WTC11 (cell line): ENCODE measurements at regions not wholly inside any gene's neighbourhood (a gene's known extent, or its start where the extent isn't known, plus 50 kb on each side); places are given as distances from the start of the nearest gene placed in this dataset.

Source experiments
- ATAC-seq: fragments of 200-7000 bp; cut with Tn5 transposase; 2 replicates; pipeline ENCODE4 v1.10.0; 2021; ENCODE audit warnings: mild to moderate bottlenecking, moderate library complexity
- CTCF ChIA-PET: fragments of 300-600 bp; sonication (Branson Sonifier 250); formaldehyde crosslinking; loops from one replicate; lab custom pipeline; 2021; ENCODE audit warnings: antibody characterized with exemption; lab: Charles Lee
- POLR2A ChIA-PET: fragments of 350-600 bp; sonication (Branson Sonifier 250); formaldehyde crosslinking; loops from one replicate; lab custom pipeline; 2021; ENCODE audit warnings: antibody characterized with exemption; lab: Charles Lee
- DNase-seq: peaks from one replicate; pipeline ENCODE4 v3.0.0; 2021; ENCODE audit warnings: low spot score
- H3K27ac Mint-ChIP-seq: 2 replicates; pipeline ENCODE4 v1.8.0; 2021; ENCODE audit warnings: mixed read lengths
- H3K27me3 Mint-ChIP-seq: 2 replicates; pipeline ENCODE4 v1.8.0; 2021; ENCODE audit warnings: low read depth, mild to moderate bottlenecking, moderate library complexity, mixed read lengths
- H3K36me3 Mint-ChIP-seq: 2 replicates; pipeline ENCODE4 v1.8.0; 2021; ENCODE audit warnings: mixed read lengths
- H3K4me1 Mint-ChIP-seq: 2 replicates; pipeline ENCODE4 v1.8.0; 2022; ENCODE audit warnings: mixed read lengths
- H3K4me3 Mint-ChIP-seq: 2 replicates; pipeline ENCODE4 v1.8.0; 2021; ENCODE audit warnings: mild to moderate bottlenecking, moderate library complexity, mixed read lengths
- H3K9me3 Mint-ChIP-seq: 2 replicates; pipeline ENCODE4 v1.8.0; 2021; ENCODE audit warnings: mixed read lengths
- ATF1 ChIP-seq: sonication (generic); formaldehyde crosslinking; IDR thresholded peaks from 2 replicates; pipeline ENCODE4 v1.8.1; 2023; ENCODE audit warnings: mild to moderate bottlenecking, moderate library complexity, missing genetic modification reagents
- CREB1 ChIP-seq: sonication (generic); formaldehyde crosslinking; IDR thresholded peaks from 2 replicates; pipeline ENCODE4 v1.8.0; 2023; ENCODE audit warnings: mild to moderate bottlenecking, missing genetic modification reagents
- ETV6 ChIP-seq: sonication (generic); formaldehyde crosslinking; IDR thresholded peaks from 2 replicates; pipeline ENCODE4 v1.8.1; 2022; ENCODE audit warnings: mild to moderate bottlenecking, missing genetic modification reagents
- FOXP1 ChIP-seq: sonication (generic); formaldehyde crosslinking; IDR thresholded peaks from 2 replicates; pipeline ENCODE4 v1.8.0; 2022; ENCODE audit warnings: missing genetic modification reagents, mild to moderate bottlenecking, moderate library complexity, borderline replicate concordance
- GABPB1 ChIP-seq: sonication (generic); formaldehyde crosslinking; IDR thresholded peaks from 2 replicates; pipeline ENCODE4 v1.8.1; 2023; ENCODE audit warnings: mild to moderate bottlenecking, missing genetic modification reagents
- HMGA2 ChIP-seq: fragments of 250-450 bp; sonication (Bioruptor Pico); IDR thresholded peaks from 2 replicates; pipeline ENCODE4 v1.4.0; 2021; ENCODE audit warnings: mild to moderate bottlenecking, moderate library complexity
- IRF2 ChIP-seq: sonication (generic); formaldehyde crosslinking; IDR thresholded peaks from 2 replicates; pipeline ENCODE4 v1.8.0; 2022; ENCODE audit warnings: low read depth, missing genetic modification reagents, borderline replicate concordance
- JAZF1 ChIP-seq: fragments of 250-450 bp; sonication (Bioruptor Pico); IDR thresholded peaks from 2 replicates; pipeline ENCODE4 v1.9.0; 2021; ENCODE audit warnings: moderate library complexity, mild to moderate bottlenecking, inconsistent platforms
- KAT7 ChIP-seq: sonication (generic); formaldehyde crosslinking; IDR thresholded peaks from 2 replicates; pipeline ENCODE4 v1.8.1; 2023; ENCODE audit warnings: missing genetic modification reagents, mild to moderate bottlenecking, borderline replicate concordance
- NFE2L1 ChIP-seq: sonication (generic); formaldehyde crosslinking; IDR thresholded peaks from 2 replicates; pipeline ENCODE4 v1.8.1; 2023; ENCODE audit warnings: missing genetic modification reagents
- NR3C1 ChIP-seq: sonication (generic); formaldehyde crosslinking; conservative IDR thresholded peaks from 2 replicates; pipeline ENCODE4 v1.8.1; 2023; ENCODE audit warnings: low read depth, mild to moderate bottlenecking, missing genetic modification reagents
- OVOL2 ChIP-seq: fragments of 250-450 bp; sonication (Bioruptor Pico); IDR thresholded peaks from 2 replicates; pipeline ENCODE4 v1.9.0; 2021; ENCODE audit warnings: mild to moderate bottlenecking, borderline replicate concordance
- SMAD4 ChIP-seq: sonication (generic); formaldehyde crosslinking; IDR thresholded peaks from 2 replicates; pipeline ENCODE4 v1.8.0; 2022; ENCODE audit warnings: mild to moderate bottlenecking, missing genetic modification reagents
- TCF7 ChIP-seq: sonication (generic); formaldehyde crosslinking; IDR thresholded peaks from 2 replicates; pipeline ENCODE4 v1.8.0; 2022; ENCODE audit warnings: mild to moderate bottlenecking, low read depth, missing genetic modification reagents, moderate library complexity
- TEAD1 ChIP-seq: sonication (generic); formaldehyde crosslinking; IDR thresholded peaks from 2 replicates; pipeline ENCODE4 v1.8.0; 2022; ENCODE audit warnings: mild to moderate bottlenecking, missing genetic modification reagents
- TP53 ChIP-seq: sonication (generic); formaldehyde crosslinking; IDR thresholded peaks from 2 replicates; pipeline ENCODE4 v1.8.1; 2023; ENCODE audit warnings: mild to moderate bottlenecking, missing genetic modification reagents
- ZNF121 ChIP-seq: sonication (generic); formaldehyde crosslinking; IDR thresholded peaks from 2 replicates; pipeline ENCODE4 v1.8.0; 2023; ENCODE audit warnings: missing genetic modification reagents
- ZNF138 ChIP-seq: sonication (generic); formaldehyde crosslinking; conservative IDR thresholded peaks from 2 replicates; pipeline ENCODE4 v1.8.1; 2022; ENCODE audit warnings: mild to moderate bottlenecking, moderate library complexity, missing genetic modification reagents
- ZNF232 ChIP-seq: sonication (generic); formaldehyde crosslinking; IDR thresholded peaks from 2 replicates; pipeline ENCODE4 v1.8.0; 2022; ENCODE audit warnings: mild to moderate bottlenecking, missing genetic modification reagents
- ZNF263 ChIP-seq: sonication (generic); formaldehyde crosslinking; IDR thresholded peaks from 2 replicates; pipeline ENCODE4 v1.8.1; 2022; ENCODE audit warnings: low read depth, mild to moderate bottlenecking, moderate library complexity, missing genetic modification reagents
- ZNF396 ChIP-seq: fragments of 250-450 bp; sonication (Bioruptor Pico); IDR thresholded peaks from 2 replicates; pipeline ENCODE4 v1.8.0; 2021; ENCODE audit warnings: mild to moderate bottlenecking, moderate library complexity, borderline replicate concordance
- TF ChIP-seq, protein P1 (sequence below): fragments of 250-450 bp; sonication (Bioruptor Pico); IDR thresholded peaks from 2 replicates; pipeline ENCODE4 v1.9.0; 2021; ENCODE audit warnings: mild to moderate bottlenecking
- TF ChIP-seq, protein P2 (sequence below): sonication (generic); formaldehyde crosslinking; IDR thresholded peaks from 2 replicates; pipeline ENCODE4 v1.8.0; 2023; ENCODE audit warnings: missing genetic modification reagents
- TF ChIP-seq, protein P3 (sequence below): sonication (generic); formaldehyde crosslinking; IDR thresholded peaks from 2 replicates; pipeline ENCODE4 v1.8.0; 2022; ENCODE audit warnings: mild to moderate bottlenecking, missing genetic modification reagents
- TF ChIP-seq, protein P4 (sequence below): fragments of 250-450 bp; sonication (Bioruptor Pico); IDR thresholded peaks from 2 replicates; pipeline ENCODE4 v1.9.0; 2021; ENCODE audit warnings: mild to moderate bottlenecking, borderline replicate concordance
- TF ChIP-seq, protein P5 (sequence below): sonication (generic); formaldehyde crosslinking; IDR thresholded peaks from 2 replicates; pipeline ENCODE4 v1.8.1; 2023; ENCODE audit warnings: mild to moderate bottlenecking, missing genetic modification reagents, moderate library complexity
- TF ChIP-seq, protein P6 (sequence below): fragments of 250-450 bp; sonication (Bioruptor Pico); IDR thresholded peaks from 2 replicates; pipeline ENCODE4 v2.1.2; 2022; ENCODE audit warnings: mild to moderate bottlenecking, moderate library complexity
- TF ChIP-seq, protein P7 (sequence below): sonication (generic); formaldehyde crosslinking; conservative IDR thresholded peaks from 2 replicates; pipeline ENCODE4 v1.8.1; 2022; ENCODE audit warnings: mild to moderate bottlenecking, missing genetic modification reagents

DNA sequence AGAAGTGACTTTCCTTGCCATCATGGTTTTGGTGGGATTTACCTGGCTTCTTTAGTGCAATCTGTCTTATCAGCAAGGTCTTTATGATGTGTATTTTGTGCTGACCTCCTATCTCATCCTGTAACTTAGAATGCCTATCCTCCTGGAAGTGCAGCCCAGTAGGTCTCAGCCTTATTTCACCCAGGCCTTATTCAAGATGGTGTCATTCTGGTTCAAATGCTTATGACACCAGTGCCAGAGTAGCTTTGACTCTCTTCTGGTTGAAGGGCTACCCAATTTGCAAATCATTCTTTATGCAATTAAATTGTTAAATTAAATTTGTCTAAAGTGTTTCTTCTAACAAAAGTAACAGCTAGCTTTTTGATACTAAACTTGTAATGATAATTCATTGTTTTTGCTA is 58.8 kb upstream of the PRDM9 start:
- H3K36me3 Mint-ChIP-seq, result no peaks in the 10 kb centered on the region
- ChIA-PET POLR2A (no interaction called here), CTCF (no interaction called here)
- H3K4me1 Mint-ChIP-seq, result 0 out of 2 replicates have a peak, but pooled peaks cover 3% of the 10 kb centered on the region
- H3K27ac Mint-ChIP-seq, result no peak overlapping the region
- peaks cover 4% of the 10 kb centered on the region; the same call in 1 of the 2 replicates for H3K9me3 Mint-ChIP-seq
- DNase-seq, result no peak
- no peak for ATAC-seq
- no peak for TF ChIP-seq HMGA2 (CRISPR knock-in tag)
- TF ChIP-seq ZNF396 (CRISPR knock-in tag), result no peak
- TF ChIP-seq, protein P1, sequence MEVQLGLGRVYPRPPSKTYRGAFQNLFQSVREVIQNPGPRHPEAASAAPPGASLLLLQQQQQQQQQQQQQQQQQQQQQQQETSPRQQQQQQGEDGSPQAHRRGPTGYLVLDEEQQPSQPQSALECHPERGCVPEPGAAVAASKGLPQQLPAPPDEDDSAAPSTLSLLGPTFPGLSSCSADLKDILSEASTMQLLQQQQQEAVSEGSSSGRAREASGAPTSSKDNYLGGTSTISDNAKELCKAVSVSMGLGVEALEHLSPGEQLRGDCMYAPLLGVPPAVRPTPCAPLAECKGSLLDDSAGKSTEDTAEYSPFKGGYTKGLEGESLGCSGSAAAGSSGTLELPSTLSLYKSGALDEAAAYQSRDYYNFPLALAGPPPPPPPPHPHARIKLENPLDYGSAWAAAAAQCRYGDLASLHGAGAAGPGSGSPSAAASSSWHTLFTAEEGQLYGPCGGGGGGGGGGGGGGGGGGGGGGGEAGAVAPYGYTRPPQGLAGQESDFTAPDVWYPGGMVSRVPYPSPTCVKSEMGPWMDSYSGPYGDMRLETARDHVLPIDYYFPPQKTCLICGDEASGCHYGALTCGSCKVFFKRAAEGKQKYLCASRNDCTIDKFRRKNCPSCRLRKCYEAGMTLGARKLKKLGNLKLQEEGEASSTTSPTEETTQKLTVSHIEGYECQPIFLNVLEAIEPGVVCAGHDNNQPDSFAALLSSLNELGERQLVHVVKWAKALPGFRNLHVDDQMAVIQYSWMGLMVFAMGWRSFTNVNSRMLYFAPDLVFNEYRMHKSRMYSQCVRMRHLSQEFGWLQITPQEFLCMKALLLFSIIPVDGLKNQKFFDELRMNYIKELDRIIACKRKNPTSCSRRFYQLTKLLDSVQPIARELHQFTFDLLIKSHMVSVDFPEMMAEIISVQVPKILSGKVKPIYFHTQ (CRISPR knock-in tag), result no peak
- no peak for TF ChIP-seq FOXP1
- TF ChIP-seq, protein P2, sequence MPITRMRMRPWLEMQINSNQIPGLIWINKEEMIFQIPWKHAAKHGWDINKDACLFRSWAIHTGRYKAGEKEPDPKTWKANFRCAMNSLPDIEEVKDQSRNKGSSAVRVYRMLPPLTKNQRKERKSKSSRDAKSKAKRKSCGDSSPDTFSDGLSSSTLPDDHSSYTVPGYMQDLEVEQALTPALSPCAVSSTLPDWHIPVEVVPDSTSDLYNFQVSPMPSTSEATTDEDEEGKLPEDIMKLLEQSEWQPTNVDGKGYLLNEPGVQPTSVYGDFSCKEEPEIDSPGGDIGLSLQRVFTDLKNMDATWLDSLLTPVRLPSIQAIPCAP, result no peak
- TF ChIP-seq NR3C1, result no peak
- TF ChIP-seq, protein P3, sequence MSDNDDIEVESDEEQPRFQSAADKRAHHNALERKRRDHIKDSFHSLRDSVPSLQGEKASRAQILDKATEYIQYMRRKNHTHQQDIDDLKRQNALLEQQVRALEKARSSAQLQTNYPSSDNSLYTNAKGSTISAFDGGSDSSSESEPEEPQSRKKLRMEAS, result no peak
- no peak for TF ChIP-seq GABPB1 (CRISPR knock-in tag)
- no peak for TF ChIP-seq KAT7 (CRISPR knock-in tag)
- no peak for TF ChIP-seq ZNF121 (CRISPR knock-in tag)
- no peak for TF ChIP-seq OVOL2 (CRISPR knock-in tag)
- TF ChIP-seq, protein P4, sequence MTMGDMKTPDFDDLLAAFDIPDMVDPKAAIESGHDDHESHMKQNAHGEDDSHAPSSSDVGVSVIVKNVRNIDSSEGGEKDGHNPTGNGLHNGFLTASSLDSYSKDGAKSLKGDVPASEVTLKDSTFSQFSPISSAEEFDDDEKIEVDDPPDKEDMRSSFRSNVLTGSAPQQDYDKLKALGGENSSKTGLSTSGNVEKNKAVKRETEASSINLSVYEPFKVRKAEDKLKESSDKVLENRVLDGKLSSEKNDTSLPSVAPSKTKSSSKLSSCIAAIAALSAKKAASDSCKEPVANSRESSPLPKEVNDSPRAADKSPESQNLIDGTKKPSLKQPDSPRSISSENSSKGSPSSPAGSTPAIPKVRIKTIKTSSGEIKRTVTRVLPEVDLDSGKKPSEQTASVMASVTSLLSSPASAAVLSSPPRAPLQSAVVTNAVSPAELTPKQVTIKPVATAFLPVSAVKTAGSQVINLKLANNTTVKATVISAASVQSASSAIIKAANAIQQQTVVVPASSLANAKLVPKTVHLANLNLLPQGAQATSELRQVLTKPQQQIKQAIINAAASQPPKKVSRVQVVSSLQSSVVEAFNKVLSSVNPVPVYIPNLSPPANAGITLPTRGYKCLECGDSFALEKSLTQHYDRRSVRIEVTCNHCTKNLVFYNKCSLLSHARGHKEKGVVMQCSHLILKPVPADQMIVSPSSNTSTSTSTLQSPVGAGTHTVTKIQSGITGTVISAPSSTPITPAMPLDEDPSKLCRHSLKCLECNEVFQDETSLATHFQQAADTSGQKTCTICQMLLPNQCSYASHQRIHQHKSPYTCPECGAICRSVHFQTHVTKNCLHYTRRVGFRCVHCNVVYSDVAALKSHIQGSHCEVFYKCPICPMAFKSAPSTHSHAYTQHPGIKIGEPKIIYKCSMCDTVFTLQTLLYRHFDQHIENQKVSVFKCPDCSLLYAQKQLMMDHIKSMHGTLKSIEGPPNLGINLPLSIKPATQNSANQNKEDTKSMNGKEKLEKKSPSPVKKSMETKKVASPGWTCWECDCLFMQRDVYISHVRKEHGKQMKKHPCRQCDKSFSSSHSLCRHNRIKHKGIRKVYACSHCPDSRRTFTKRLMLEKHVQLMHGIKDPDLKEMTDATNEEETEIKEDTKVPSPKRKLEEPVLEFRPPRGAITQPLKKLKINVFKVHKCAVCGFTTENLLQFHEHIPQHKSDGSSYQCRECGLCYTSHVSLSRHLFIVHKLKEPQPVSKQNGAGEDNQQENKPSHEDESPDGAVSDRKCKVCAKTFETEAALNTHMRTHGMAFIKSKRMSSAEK (CRISPR knock-in tag), result no peak
- no peak for TF ChIP-seq ZNF138 (CRISPR knock-in tag)
- TF ChIP-seq CREB1 (CRISPR knock-in tag), result no peak
- TF ChIP-seq, protein P5, sequence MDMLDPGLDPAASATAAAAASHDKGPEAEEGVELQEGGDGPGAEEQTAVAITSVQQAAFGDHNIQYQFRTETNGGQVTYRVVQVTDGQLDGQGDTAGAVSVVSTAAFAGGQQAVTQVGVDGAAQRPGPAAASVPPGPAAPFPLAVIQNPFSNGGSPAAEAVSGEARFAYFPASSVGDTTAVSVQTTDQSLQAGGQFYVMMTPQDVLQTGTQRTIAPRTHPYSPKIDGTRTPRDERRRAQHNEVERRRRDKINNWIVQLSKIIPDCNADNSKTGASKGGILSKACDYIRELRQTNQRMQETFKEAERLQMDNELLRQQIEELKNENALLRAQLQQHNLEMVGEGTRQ (CRISPR knock-in tag), result no peak
- no peak overlapping the region for H3K4me3 Mint-ChIP-seq
- no peaks in the 10 kb centered on the region; the same call in 1 of the 2 replicates for H3K27me3 Mint-ChIP-seq

DNA sequence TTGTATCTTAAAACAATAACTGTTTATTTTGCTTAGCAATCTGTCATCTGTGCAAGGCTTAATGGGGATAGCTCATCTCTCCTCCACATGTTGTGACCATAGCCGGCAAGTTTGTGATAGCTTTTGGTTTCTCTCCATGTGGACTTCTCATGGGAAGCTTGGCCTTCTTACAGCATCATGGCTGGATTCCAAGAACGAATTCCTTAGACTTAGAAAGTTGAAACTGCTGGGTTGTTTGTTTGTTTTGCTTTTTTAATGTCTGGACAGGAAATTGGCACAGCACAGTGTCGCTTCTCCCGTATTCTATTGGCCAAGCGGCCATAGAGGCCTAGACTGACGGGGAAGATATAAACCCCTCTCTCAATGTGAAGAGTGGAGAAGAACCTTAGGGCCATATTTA is 61.0 kb upstream of the PRDM9 start:
- DNase-seq (no peak), ATAC-seq (no peak)
- Mint-ChIP-seq H3K27me3 (no peaks in the 10 kb centered on the region; the same call in 1 of the 2 replicates), H3K27ac (no peak overlapping the region), H3K4me1 (0 out of 2 replicates have a peak, but pooled peaks cover 3% of the 10 kb centered on the region), H3K4me3 (no peak overlapping the region), H3K9me3 (no peaks in the 10 kb centered on the region; the same call in 1 of the 2 replicates), H3K36me3 (no peaks in the 10 kb centered on the region)
- ChIA-PET POLR2A (no interaction called here), CTCF (no interaction called here)
- TF ChIP-seq TCF7 (no peak), OVOL2 (CRISPR knock-in tag) (no peak), ZNF263 (CRISPR knock-in tag) (no peak), NFE2L1 (CRISPR knock-in tag) (no peak), ZNF396 (CRISPR knock-in tag) (no peak), TP53 (CRISPR knock-in tag) (no peak), SMAD4 (no peak), ETV6 (CRISPR knock-in tag) (no peak), IRF2 (CRISPR knock-in tag) (no peak), ATF1 (CRISPR knock-in tag) (no peak), JAZF1 (CRISPR knock-in tag) (no peak), TEAD1 (no peak), ZNF232 (CRISPR knock-in tag) (no peak)
- TF ChIP-seq, protein P6, sequence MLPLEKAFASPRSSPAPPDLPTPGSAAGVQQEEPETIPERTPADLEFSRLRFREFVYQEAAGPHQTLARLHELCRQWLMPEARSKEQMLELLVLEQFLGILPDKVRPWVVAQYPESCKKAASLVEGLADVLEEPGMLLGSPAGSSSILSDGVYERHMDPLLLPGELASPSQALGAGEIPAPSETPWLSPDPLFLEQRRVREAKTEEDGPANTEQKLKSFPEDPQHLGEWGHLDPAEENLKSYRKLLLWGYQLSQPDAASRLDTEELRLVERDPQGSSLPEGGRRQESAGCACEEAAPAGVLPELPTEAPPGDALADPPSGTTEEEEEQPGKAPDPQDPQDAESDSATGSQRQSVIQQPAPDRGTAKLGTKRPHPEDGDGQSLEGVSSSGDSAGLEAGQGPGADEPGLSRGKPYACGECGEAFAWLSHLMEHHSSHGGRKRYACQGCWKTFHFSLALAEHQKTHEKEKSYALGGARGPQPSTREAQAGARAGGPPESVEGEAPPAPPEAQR (CRISPR knock-in tag), result no peak
- TF ChIP-seq, protein P7, sequence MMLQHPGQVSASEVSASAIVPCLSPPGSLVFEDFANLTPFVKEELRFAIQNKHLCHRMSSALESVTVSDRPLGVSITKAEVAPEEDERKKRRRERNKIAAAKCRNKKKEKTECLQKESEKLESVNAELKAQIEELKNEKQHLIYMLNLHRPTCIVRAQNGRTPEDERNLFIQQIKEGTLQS (CRISPR knock-in tag), result no peak
